ENCODE measurements at regions not wholly inside any gene's neighbourhood (a gene's known extent, or its start where the extent isn't known, plus 50 kb on each side); places are given as distances from the start of the nearest gene placed in this dataset.
A peak's percentile ranks its signal among the peaks of the same experiment; 100 is the strongest.

GRCh38 chr13:84946192-84946591, 853.0 kb downstream of the SLITRK6 start:
- no peak for DNase-seq
- TF ChIP-seq EP300 (IDR thresholded peaks at IDR 0.05; ENCODE audit: low read depth) (no peak), POLR2A (IDR thresholded peaks at IDR 0.05) (no peak), CTCF (IDR thresholded peaks at IDR 0.05) (no peak), POLR2AphosphoS5 (IDR thresholded peaks at IDR 0.05) (no peak)
- no peak overlapping the region for H3K4me3 ChIP-seq
- no peak overlapping the region for H3K27ac ChIP-seq
- H3K9me3 ChIP-seq, result no peaks in the 10 kb centered on the region
- in situ Hi-C loops (cut with MboI; ENCODE audit: low pct_ligation_motif_present in 1 of 4, low pct_unique_long_range_greater_than_20kb in 1 of 4, low sequenced_read_pairs in 3 of 4) (no loop called here), intact Hi-C loops (cut with DNase I; ENCODE audit: low total_unique reads) (no loop called here)
- no peaks in the 10 kb centered on the region for H3K4me1 ChIP-seq
- 73 to 85% methylated on average over 2 of the region's 2 CpGs for WGBS, 2 donors (ENCODE audit: low coverage in 1 of 2)
- H3K27me3 ChIP-seq, result no peaks in the 10 kb centered on the region
- no peaks in the 10 kb centered on the region for H3K36me3 ChIP-seq

GRCh38 chr13:84940798-84941197, 858.4 kb downstream of the SLITRK6 start:
- intact Hi-C loops (cut with DNase I; ENCODE audit: low total_unique reads), result no loop called here
- no peak for DNase-seq
- 78 to 86% methylated on average over 6 of the region's 6 CpGs for WGBS, 2 donors (ENCODE audit: low coverage in 1 of 2)
- no peak for TF ChIP-seq POLR2A (IDR thresholded peaks at IDR 0.05)
- no peak for TF ChIP-seq POLR2AphosphoS5 (IDR thresholded peaks at IDR 0.05)
- TF ChIP-seq EP300 (IDR thresholded peaks at IDR 0.05; ENCODE audit: low read depth), result no peak
- no peak for TF ChIP-seq CTCF (IDR thresholded peaks at IDR 0.05)
- Histone ChIP-seq H3K9me3 (no peaks in the 10 kb centered on the region), H3K27me3 (no peaks in the 10 kb centered on the region), H3K36me3 (no peaks in the 10 kb centered on the region), H3K4me3 (no peak overlapping the region), H3K4me1 (no peaks in the 10 kb centered on the region), H3K27ac (no peak overlapping the region)
- in situ Hi-C loops (cut with MboI; ENCODE audit: low pct_ligation_motif_present in 1 of 4, low pct_unique_long_range_greater_than_20kb in 1 of 4, low sequenced_read_pairs in 3 of 4), result no loop called here

- no peak for TF ChIP-seq POLR2A (IDR thresholded peaks at IDR 0.05)
- no peak for TF ChIP-seq EP300 (IDR thresholded peaks at IDR 0.05; ENCODE audit: low read depth)
- no peak for TF ChIP-seq POLR2AphosphoS5 (IDR thresholded peaks at IDR 0.05)
- no peak for TF ChIP-seq CTCF (IDR thresholded peaks at IDR 0.05)
- intact Hi-C loops (cut with DNase I; ENCODE audit: low total_unique reads), result no loop called here
- no peaks in the 10 kb centered on the region for H3K4me1 ChIP-seq
Observed at GRCh38 chr13:84940167-84940566, 859.1 kb downstream of the SLITRK6 start.

GRCh38 chr13:84934911-84935310, 864.3 kb downstream of the SLITRK6 start:
- DNase-seq, result no peak
- no peaks in the 10 kb centered on the region for H3K9me3 ChIP-seq
- TF ChIP-seq EP300 (IDR thresholded peaks at IDR 0.05; ENCODE audit: low read depth), result no peak
- TF ChIP-seq POLR2AphosphoS5 (IDR thresholded peaks at IDR 0.05), result no peak
- TF ChIP-seq POLR2A (IDR thresholded peaks at IDR 0.05), result no peak
- no peak for TF ChIP-seq CTCF (IDR thresholded peaks at IDR 0.05)
- H3K27ac ChIP-seq, result no peak overlapping the region
- no peaks in the 10 kb centered on the region for H3K27me3 ChIP-seq
- in situ Hi-C loops (cut with MboI; ENCODE audit: low pct_ligation_motif_present in 1 of 4, low pct_unique_long_range_greater_than_20kb in 1 of 4, low sequenced_read_pairs in 3 of 4), result no loop called here
- H3K4me1 ChIP-seq, result no peaks in the 10 kb centered on the region
- intact Hi-C loops (cut with DNase I; ENCODE audit: low total_unique reads), result no loop called here
- H3K36me3 ChIP-seq, result no peaks in the 10 kb centered on the region
- 42 to 44% methylated on average over 4 of the region's 4 CpGs for WGBS, 2 donors (ENCODE audit: low coverage in 1 of 2)
- H3K4me3 ChIP-seq, result peak overlapping the region in 1 of 4 donors; percentile 33

More at GRCh38 chr13:84940167-84940566, 859.1 kb downstream of the SLITRK6 start:
- H3K9me3 ChIP-seq, result no peaks in the 10 kb centered on the region
- DNase-seq, result no peak
- H3K27me3 ChIP-seq, result no peaks in the 10 kb centered on the region
- no peak overlapping the region for H3K27ac ChIP-seq
- in situ Hi-C loops (cut with MboI; ENCODE audit: low pct_ligation_motif_present in 1 of 4, low pct_unique_long_range_greater_than_20kb in 1 of 4, low sequenced_read_pairs in 3 of 4), result no loop called here
- H3K4me3 ChIP-seq, result no peak overlapping the region
- H3K36me3 ChIP-seq, result no peaks in the 10 kb centered on the region
- WGBS, 2 donors (ENCODE audit: low coverage in 1 of 2), result 88 to 95% methylated on average over 6 of the region's 6 CpGs
